HK-2 (cell line): ENCODE measurements at regions not wholly inside any gene's neighbourhood (a gene's known extent, or its start where the extent isn't known, plus 50 kb on each side); places are given as distances from the start of the nearest gene placed in this dataset.

Experiments
- DNase-seq: peaks from one replicate; pipeline ENCODE4 v3.0.0-alpha.2; 2018; ENCODE audit not compliant: unreplicated experiment

GRCh38 chr18:77658299-77658662, 408.6 kb downstream of the GALR1 start:
- no peak for DNase-seq

- no peak for DNase-seq
Observed at GRCh38 chr18:77658751-77659448, 409.3 kb downstream of the GALR1 start.

- DNase-seq: no peak
Observed at GRCh38 chr18:77666613-77667012, 417.0 kb downstream of the GALR1 start.

DNA sequence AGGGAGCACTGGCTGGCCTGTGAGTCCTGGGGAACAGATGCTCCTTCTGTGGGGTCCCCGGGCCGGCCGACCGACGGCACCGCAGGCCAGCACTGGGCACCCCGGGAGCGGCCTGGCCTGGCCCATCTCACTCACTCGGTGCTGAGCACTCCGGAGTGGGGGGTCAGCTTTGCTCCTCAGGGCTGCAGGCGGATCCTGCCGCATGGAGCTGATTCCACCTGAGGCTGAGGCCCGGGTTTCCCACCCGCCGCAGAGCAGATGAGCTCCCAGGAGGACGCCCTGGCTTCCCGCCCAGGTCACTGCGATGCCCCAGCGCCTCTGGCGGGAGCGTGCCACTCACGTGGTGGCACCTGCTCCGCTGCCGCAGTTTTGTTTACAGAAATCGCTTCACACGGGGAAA, 418.6 kb downstream of the GALR1 start:
- DNase-seq: no peak

DNA sequence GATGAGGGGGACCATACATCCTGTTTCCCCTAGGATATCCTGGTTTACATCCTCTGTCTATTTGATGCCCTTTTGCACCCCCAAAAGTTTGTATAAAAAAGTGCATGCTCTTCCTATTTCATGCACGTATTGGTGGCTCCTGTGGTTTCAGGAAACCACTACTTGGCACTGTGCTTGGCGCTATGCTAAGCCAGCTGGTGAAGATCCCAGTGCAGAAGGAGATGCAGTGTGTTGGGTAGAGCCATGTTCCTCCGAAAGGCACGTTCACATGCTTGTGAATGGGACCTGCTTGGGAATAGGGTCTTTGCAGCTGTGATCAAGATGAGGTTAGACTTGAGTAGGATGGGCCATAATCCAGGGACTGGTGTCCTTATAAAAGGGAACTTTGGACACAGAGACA, 419.7 kb downstream of the GALR1 start:
- DNase-seq: no peak

DNA sequence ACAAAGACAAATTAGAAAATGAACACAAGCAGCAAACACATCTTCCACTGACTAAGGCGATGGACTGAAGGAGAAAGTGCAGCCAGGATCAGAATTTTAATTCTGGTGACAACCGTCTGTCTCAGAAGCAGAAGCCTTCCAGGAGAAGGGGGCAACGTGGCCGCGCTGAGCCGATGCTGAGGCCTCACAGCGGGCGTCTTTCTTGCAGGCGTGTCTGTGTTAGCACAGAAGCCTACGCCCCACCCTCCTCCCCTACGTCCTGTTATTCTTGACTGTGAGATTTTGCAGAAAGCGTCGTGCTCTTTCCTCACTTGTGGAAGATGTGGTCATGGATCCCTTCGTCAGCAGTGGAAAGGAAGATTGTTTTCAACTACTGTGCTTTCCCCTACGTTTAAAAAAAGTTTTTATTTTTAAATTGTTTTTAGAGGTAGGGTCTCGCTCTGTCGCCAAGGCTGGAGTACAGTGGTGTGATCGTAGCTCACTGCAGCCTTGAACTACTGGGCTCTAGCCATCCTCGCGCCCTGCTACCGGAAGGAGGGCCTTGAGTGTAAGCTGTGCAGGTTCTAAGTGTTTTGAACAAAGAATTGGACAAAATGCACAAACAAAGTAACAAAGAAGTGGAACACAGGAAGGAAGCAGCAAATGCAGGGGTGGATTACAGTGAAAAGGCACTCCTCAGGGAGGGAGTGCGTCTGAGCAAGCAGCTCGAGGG, 422.0 kb downstream of the GALR1 start:
- DNase-seq: no peak

DNA sequence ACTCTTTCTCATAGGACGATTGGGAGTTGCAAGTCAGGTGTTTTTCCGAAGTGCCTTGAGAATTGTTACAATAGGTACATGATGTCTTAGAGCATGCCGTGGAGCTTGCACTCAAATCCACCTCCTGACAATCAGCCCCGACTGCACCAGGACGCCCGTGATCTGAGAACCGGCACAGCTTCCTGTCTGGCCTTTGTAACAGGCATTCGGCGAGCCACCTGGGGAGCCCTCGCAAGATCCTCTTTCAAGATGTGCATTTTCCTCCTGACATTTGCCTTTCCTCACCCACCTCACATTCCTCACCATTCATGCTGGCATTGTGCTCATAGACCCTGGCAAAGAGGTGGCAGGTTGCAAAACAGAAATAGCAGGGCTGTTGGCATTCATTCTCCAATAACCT, 427.3 kb downstream of the GALR1 start:
- no peak for DNase-seq

DNA sequence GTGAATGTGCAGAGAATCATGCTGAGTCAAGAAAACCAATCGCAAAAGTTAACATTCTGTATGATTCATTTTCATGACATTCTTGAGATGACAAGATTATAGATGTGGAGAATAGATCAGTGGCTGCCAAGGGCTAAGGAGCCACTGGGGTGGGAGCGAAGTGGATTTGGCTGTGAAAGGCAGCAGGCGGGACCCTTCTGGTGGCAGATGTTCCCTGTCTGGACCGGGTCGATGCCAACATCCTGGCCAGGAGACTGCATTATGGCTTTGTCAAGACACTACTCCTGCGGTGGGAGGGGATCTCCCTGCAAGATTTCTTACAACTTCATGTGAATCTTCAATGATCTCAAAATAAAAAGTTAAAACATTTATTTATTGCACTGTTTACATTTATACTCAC, 427.9 kb downstream of the GALR1 start:
- DNase-seq: no peak

DNA sequence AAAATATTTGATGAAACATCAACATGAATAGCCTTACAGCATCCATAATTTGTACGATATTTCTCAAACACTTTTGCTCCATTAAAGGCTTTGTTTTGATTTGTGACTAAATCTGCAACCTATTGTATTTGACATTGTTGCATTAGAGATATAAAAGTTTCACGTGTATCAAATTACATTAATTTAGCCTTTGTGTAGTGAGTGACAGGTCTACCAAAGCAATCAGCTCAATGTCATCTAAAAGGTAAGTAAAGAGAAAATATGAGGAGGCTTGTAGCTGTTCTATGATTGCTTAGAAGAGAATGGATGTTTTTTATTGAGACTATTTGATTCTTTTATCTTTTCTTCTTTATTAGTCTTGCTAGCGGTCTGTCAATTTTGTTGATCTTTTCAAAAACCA, 430.2 kb downstream of the GALR1 start:
- no peak for DNase-seq

DNA sequence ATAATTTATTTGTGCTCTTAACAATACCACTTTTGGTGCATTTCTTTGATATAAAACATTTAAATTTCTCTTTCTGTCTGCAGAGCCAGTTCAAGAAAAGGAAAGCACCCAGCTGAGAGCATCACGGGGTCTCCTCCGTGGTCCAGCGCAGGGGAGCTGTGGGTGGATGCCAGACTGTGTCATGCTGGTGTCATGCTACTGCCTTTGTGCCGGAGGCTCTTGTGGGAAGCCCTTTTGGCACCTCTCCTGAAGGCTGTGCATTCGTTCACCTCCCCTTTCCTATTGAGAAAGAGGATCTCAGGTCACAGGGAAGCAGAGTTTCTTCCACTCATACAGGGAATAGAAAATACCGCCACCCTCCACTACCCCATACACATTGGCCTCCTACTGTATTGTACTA, 450.4 kb downstream of the GALR1 start:
- no peak for DNase-seq

GRCh38 chr18:77701977-77702376, 452.3 kb downstream of the GALR1 start:
- DNase-seq: no peak

DNA sequence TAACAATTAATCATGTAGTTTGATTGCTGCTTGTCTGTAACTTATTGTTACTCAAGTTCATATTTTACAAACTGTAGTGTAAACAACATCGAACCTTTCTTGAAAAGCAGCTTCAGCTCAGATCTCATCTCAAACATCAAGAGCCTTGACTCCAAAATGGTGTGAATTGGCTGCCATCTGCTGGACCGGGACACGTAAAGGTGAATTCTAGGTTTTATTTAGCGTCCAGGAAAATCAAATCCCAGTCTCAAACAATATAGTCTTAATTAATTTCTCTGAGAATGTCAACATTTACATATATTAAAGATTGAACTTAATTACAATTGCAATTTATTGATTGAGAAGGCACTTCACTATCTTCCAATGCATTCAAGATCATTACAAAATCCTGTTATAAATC, 453.0 kb downstream of the GALR1 start:
- DNase-seq: no peak

DNA sequence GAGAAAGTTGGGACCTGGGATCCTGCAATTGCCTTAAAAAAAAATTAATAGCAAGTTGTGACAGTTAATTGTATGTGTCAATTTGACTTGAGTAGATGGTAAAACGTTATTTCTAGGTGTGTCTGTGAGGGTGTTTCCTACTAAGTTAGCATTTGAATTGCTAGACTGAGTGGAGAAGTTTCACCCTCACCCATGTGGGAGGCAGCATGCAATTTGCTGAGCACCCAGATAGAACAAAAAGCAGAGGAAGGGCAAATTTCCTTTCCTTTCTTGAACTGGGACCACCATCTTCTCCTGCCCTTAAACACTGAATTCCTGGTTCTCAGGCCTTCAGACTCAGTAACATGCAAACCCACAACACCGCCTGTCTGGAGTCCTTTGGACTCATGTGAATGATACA, 455.7 kb downstream of the GALR1 start:
- DNase-seq: no peak

GRCh38 chr18:77708826-77709506, 459.3 kb downstream of the GALR1 start:
- DNase-seq: no peak

DNA sequence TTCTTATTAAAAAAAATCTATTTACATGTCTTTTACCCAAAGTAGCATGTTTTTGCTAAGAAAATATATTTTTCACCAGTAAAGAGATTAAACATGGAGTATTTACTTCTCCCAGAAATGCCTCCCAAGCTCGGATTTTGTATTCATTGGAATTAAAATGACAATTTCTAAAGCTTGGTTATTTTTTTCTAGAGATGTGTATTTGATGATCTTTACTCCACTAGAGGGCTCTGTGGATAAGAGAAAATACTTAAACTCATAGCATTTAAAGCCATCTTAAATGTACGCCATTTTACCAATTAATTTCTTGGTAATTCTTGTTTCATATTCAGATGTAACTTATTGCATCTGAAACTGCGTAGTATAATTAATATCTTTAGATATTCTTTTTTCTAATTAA, 461.4 kb downstream of the GALR1 start:
- no peak for DNase-seq

- DNase-seq: no peak
Observed at GRCh38 chr18:77714716-77715115, 465.1 kb downstream of the GALR1 start.

DNA sequence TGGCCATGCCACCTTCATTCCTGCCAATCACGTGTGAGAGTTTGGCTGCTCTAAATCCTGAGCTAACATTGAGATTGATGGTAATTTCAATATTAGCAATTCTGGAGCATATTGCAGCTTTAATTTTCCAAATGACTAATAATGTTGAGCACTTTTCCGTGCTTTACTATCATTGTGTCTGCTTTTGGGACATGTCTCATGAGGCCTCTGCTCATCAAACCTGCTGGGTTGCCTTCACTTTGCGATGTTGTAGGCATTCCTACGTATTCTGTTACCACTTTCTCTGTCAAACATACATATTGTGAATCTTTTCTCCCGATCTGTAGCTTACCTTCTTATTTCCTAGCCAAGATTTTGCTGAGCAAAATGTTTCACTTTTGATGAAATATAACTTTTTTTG, 466.6 kb downstream of the GALR1 start:
- DNase-seq: no peak

GRCh38 chr18:77733292-77733903, 483.8 kb downstream of the GALR1 start:
- DNase-seq: no peak

- no peak for DNase-seq
Observed at GRCh38 chr18:77736842-77737241, 487.2 kb downstream of the GALR1 start.

DNA sequence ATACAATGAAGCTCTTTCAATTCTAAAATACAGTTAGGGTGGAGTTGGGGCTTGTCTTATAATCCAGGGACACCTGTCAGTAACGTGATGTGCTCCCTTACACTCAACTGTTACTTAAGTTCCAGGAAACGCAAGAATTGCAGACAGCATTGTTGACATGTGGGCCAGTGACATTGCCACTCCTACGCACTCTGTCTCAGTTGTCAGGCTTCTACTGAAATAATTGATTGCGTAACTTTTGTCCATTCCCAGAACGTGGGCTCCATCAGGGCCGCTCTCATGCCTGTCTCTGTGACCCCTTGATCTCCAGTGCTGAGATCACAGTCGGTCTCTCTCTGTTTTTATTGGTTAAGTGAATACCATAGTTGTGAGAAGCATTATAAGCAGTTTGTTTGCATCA, 487.8 kb downstream of the GALR1 start:
- DNase-seq: no peak

- DNase-seq: no peak
Observed at GRCh38 chr18:77749089-77749488, 499.4 kb downstream of the GALR1 start.

GRCh38 chr18:77750006-77750405, 500.4 kb downstream of the GALR1 start:
- DNase-seq: no peak
